ENCODE measurements at regions not wholly inside any gene's neighbourhood (a gene's known extent, or its start where the extent isn't known, plus 50 kb on each side); places are given as distances from the start of the nearest gene placed in this dataset.

DNA sequence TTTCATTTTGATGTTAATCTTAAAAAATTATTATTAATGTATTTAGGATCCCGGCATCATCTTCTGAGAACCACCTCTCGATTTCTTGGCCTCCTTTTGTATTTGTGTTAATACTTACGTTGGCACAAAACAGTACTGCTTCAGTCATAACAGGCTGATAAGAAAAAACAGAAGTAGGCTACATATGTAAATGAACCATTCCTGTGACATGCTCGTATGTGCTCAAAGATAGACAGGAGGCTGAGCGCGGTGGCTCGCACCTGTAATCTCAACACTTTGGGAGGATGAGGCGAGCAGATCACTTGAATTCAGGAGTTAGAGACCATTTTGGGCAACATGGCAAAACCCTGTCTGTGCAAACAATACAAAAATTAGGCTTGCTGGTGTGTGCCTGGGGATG is 109.4 kb upstream of the H2AZ1 start:
- no peak for DNase-seq (ENCODE audit: low read depth)
- no peak overlapping the region for H3K4me3 ChIP-seq (ENCODE audit: control insufficient read depth, low read depth, low read length)
- TF ChIP-seq, protein P1, sequence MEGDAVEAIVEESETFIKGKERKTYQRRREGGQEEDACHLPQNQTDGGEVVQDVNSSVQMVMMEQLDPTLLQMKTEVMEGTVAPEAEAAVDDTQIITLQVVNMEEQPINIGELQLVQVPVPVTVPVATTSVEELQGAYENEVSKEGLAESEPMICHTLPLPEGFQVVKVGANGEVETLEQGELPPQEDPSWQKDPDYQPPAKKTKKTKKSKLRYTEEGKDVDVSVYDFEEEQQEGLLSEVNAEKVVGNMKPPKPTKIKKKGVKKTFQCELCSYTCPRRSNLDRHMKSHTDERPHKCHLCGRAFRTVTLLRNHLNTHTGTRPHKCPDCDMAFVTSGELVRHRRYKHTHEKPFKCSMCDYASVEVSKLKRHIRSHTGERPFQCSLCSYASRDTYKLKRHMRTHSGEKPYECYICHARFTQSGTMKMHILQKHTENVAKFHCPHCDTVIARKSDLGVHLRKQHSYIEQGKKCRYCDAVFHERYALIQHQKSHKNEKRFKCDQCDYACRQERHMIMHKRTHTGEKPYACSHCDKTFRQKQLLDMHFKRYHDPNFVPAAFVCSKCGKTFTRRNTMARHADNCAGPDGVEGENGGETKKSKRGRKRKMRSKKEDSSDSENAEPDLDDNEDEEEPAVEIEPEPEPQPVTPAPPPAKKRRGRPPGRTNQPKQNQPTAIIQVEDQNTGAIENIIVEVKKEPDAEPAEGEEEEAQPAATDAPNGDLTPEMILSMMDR (IDR thresholded peaks at IDR 0.05; ENCODE audit: control insufficient read depth, insufficient read depth, low read depth, low read length, missing control alignments): no peak

GRCh38 chr4:100056701-100057100 is 106.6 kb upstream of the H2AZ1 start:
- H3K4me3 ChIP-seq (ENCODE audit: control insufficient read depth, low read depth, low read length): no peak overlapping the region
- no peak for DNase-seq (ENCODE audit: low read depth)
- TF ChIP-seq, protein P1 (IDR thresholded peaks at IDR 0.05; ENCODE audit: control insufficient read depth, insufficient read depth, low read depth, low read length, missing control alignments): no peak

GRCh38 chr4:100054071-100054470 is 104.0 kb upstream of the H2AZ1 start:
- no peak overlapping the region for H3K4me3 ChIP-seq (ENCODE audit: control insufficient read depth, low read depth, low read length)
- TF ChIP-seq, protein P1 (IDR thresholded peaks at IDR 0.05; ENCODE audit: control insufficient read depth, insufficient read depth, low read depth, low read length, missing control alignments): no peak
- DNase-seq (ENCODE audit: low read depth): no peak

DNA sequence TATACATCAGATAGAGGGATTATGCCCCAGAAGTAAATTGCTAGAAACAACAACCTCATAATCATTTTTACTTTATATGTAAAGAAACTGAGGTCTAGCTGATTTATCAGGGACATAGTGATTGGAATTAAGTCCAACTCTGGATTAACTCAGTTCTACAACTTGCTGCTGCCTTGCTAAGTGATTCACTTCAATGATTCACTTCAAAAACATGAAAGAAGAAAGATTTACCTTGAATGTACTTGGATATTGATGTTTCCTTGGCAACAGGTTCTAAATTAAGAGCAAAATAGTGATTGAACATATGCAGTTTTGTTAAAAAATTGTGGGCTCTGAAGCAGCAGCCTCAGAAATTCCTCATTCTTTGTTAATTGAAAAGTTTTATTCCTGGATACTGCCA is 99.8 kb upstream of the H2AZ1 start:
- no peak overlapping the region for H3K4me3 ChIP-seq (ENCODE audit: control insufficient read depth, low read depth, low read length)
- TF ChIP-seq, protein P1 (IDR thresholded peaks at IDR 0.05; ENCODE audit: control insufficient read depth, insufficient read depth, low read depth, low read length, missing control alignments): no peak

GRCh38 chr4:100042711-100043110 is 92.6 kb upstream of the H2AZ1 start:
- TF ChIP-seq, protein P1 (IDR thresholded peaks at IDR 0.05; ENCODE audit: control insufficient read depth, insufficient read depth, low read depth, low read length, missing control alignments): no peak
- H3K4me3 ChIP-seq (ENCODE audit: control insufficient read depth, low read depth, low read length): no peak overlapping the region
- DNase-seq (ENCODE audit: low read depth): no peak

More for the DNA sequence above, 99.8 kb upstream of the H2AZ1 start:
- DNase-seq (ENCODE audit: low read depth): no peak

- no peak overlapping the region for H3K4me3 ChIP-seq (ENCODE audit: control insufficient read depth, low read depth, low read length)
- TF ChIP-seq, protein P1 (IDR thresholded peaks at IDR 0.05; ENCODE audit: control insufficient read depth, insufficient read depth, low read depth, low read length, missing control alignments): no peak
- no peak for DNase-seq (ENCODE audit: low read depth)
Observed at GRCh38 chr4:100042235-100042634, 92.2 kb upstream of the H2AZ1 start.

- TF ChIP-seq, protein P1 (IDR thresholded peaks at IDR 0.05; ENCODE audit: control insufficient read depth, insufficient read depth, low read depth, low read length, missing control alignments): no peak
- no peak overlapping the region for H3K4me3 ChIP-seq (ENCODE audit: control insufficient read depth, low read depth, low read length)
- no peak for DNase-seq (ENCODE audit: low read depth)
Observed at GRCh38 chr4:100041646-100042045, 91.6 kb upstream of the H2AZ1 start.

Measured in AG09309 (cell line).